ENCODE measurements at regions not wholly inside any gene's neighbourhood (a gene's known extent, or its start where the extent isn't known, plus 50 kb on each side); places are given as distances from the start of the nearest gene placed in this dataset.

DNA sequence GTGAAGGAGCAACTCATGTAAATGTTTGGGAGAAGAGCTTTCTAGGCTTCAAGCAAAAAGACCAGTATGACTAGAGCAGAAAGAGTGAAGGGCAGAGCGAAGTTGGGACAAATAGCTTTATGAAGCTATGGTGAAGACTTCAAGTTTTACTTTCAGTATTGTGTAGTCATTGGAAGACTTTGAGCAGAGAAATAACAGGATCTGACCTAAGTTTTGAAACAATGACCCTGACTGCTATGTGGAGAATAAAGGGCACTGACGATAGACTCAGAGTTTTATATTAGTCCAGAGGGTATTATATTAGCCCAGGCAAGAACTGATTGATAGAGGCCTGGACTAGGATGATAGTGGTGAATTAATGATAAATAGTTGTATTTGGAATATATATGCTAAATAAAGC is 187.3 kb downstream of the KTN1 start:
- ATAC-seq, result peak in 1 of 2 donors; percentile 20
- Histone ChIP-seq H3K27ac (ENCODE audit: low read length) (no peak overlapping the region), H3K27me3 (ENCODE audit: control insufficient read depth, insufficient read depth) (no peaks in the 10 kb centered on the region), H3K4me1 (ENCODE audit: control insufficient read depth, insufficient read depth, low read length) (no peaks in the 10 kb centered on the region), H3K4me3 (ENCODE audit: low read length) (no peak overlapping the region), H3K9me3 (ENCODE audit: control insufficient read depth, low read length) (no peaks in the 10 kb centered on the region)
- DNase-seq, result no peak
- WGBS, result 86% methylated on average over 2 of the region's 2 CpGs
- intact Hi-C loops (cut with DNase I), result no loop called here

DNA sequence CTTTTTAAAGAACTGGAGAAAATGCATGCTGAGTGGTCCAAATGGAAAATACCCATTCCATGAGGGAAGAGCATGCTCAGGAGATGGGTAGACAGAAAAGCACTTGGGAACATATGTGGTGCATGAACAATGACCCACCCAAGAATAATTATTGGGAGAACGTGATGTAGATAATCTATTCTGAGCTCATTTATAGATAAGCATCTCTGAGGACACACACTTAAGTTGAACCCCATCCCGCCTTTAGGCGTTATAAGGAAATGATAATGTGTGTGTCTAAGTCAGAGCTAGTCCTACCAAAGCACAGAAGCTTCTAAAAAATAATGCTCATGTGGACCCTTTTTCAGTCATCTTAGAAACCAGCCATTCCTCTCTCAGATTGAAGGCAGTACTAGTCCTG is 189.9 kb downstream of the KTN1 start:
- DNase-seq, result no peak
- H3K9me3 ChIP-seq (ENCODE audit: control insufficient read depth, low read length), result no peaks in the 10 kb centered on the region
- H3K4me1 ChIP-seq (ENCODE audit: control insufficient read depth, insufficient read depth, low read length), result no peaks in the 10 kb centered on the region
- no peak for ATAC-seq
- no peaks in the 10 kb centered on the region for H3K27me3 ChIP-seq (ENCODE audit: control insufficient read depth, insufficient read depth)
- WGBS, result 83% methylated on average over 3 of the region's 3 CpGs
- H3K4me3 ChIP-seq (ENCODE audit: low read length), result no peak overlapping the region
- H3K27ac ChIP-seq (ENCODE audit: low read length), result no peak overlapping the region
- intact Hi-C loops (cut with DNase I), result no loop called here

GRCh38 chr14:55771242-55771981 is 191.4 kb downstream of the KTN1 start:
- ATAC-seq (peak; percentile 43 to 55), DNase-seq (peak in 1 of 3 donors; percentile 40)
- 68% methylated on average over 2 of the region's 2 CpGs for WGBS
- intact Hi-C loops (cut with DNase I), result no loop called here
- Histone ChIP-seq H3K27me3 (ENCODE audit: control insufficient read depth, insufficient read depth) (no peaks in the 10 kb centered on the region), H3K4me3 (ENCODE audit: low read length) (no peak overlapping the region), H3K4me1 (ENCODE audit: control insufficient read depth, insufficient read depth, low read length) (no peaks in the 10 kb centered on the region), H3K9me3 (ENCODE audit: control insufficient read depth, low read length) (no peaks in the 10 kb centered on the region), H3K27ac (ENCODE audit: low read length) (no peak overlapping the region)

GRCh38 chr14:55772486-55772885 is 192.5 kb downstream of the KTN1 start:
- WGBS, result 58% methylated on average over 1 of the region's 1 CpG
- DNase-seq, result no peak
- Histone ChIP-seq H3K4me1 (ENCODE audit: control insufficient read depth, insufficient read depth, low read length) (no peaks in the 10 kb centered on the region), H3K27me3 (ENCODE audit: control insufficient read depth, insufficient read depth) (no peaks in the 10 kb centered on the region), H3K9me3 (ENCODE audit: control insufficient read depth, low read length) (no peaks in the 10 kb centered on the region), H3K4me3 (ENCODE audit: low read length) (no peak overlapping the region), H3K27ac (ENCODE audit: low read length) (no peak overlapping the region)
- intact Hi-C loops (cut with DNase I), result no loop called here
- ATAC-seq, result no peak

DNA sequence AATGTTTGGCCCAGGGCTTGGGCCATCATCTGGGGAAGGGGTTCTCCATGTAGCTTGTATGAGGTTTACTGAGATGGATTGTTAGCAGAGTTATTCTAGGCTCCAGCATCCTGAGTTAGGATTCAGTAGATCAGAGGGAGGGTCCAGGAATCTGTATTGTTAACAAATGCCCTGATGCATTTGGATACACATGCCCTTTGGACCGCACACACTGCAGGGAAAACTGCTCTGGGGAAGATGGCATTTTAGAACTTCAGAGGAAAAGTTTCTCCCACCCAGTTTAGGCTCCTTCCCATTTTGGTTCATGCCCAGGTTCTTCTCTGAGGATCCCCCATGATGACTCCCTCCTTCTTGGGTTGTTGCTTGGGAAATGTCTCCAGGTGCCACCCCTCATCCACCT is 193.3 kb downstream of the KTN1 start:
- DNase-seq (no peak), ATAC-seq (no peak)
- intact Hi-C loops (cut with DNase I), result no loop called here
- Histone ChIP-seq H3K4me3 (ENCODE audit: low read length) (no peak overlapping the region), H3K4me1 (ENCODE audit: control insufficient read depth, insufficient read depth, low read length) (no peaks in the 10 kb centered on the region), H3K27me3 (ENCODE audit: control insufficient read depth, insufficient read depth) (no peaks in the 10 kb centered on the region), H3K27ac (ENCODE audit: low read length) (no peak overlapping the region), H3K9me3 (ENCODE audit: control insufficient read depth, low read length) (no peaks in the 10 kb centered on the region)
- WGBS, result 100% methylated on average over 1 of the region's 1 CpG

- 92% methylated on average over 1 of the region's 1 CpG for WGBS
- ATAC-seq, result no peak
- DNase-seq, result no peak
- Histone ChIP-seq H3K27me3 (ENCODE audit: control insufficient read depth, insufficient read depth) (no peaks in the 10 kb centered on the region), H3K9me3 (ENCODE audit: control insufficient read depth, low read length) (no peaks in the 10 kb centered on the region), H3K4me1 (ENCODE audit: control insufficient read depth, insufficient read depth, low read length) (no peaks in the 10 kb centered on the region), H3K27ac (ENCODE audit: low read length) (no peak overlapping the region), H3K4me3 (ENCODE audit: low read length) (no peak overlapping the region)
- intact Hi-C loops (cut with DNase I), result no loop called here
Measured at GRCh38 chr14:55773984-55774545, 194.1 kb downstream of the KTN1 start.

- 63% methylated on average over 4 of the region's 4 CpGs for WGBS
- Histone ChIP-seq H3K27ac (ENCODE audit: low read length) (no peak overlapping the region), H3K9me3 (ENCODE audit: control insufficient read depth, low read length) (no peaks in the 10 kb centered on the region), H3K4me1 (ENCODE audit: control insufficient read depth, insufficient read depth, low read length) (peaks cover 2% of the 10 kb centered on the region), H3K27me3 (ENCODE audit: control insufficient read depth, insufficient read depth) (no peaks in the 10 kb centered on the region), H3K4me3 (ENCODE audit: low read length) (no peak overlapping the region)
- DNase-seq, result no peak
- ATAC-seq, result no peak
- intact Hi-C loops (cut with DNase I), result no loop called here
Measured at GRCh38 chr14:55777877-55778276, 197.9 kb downstream of the KTN1 start.

DNA sequence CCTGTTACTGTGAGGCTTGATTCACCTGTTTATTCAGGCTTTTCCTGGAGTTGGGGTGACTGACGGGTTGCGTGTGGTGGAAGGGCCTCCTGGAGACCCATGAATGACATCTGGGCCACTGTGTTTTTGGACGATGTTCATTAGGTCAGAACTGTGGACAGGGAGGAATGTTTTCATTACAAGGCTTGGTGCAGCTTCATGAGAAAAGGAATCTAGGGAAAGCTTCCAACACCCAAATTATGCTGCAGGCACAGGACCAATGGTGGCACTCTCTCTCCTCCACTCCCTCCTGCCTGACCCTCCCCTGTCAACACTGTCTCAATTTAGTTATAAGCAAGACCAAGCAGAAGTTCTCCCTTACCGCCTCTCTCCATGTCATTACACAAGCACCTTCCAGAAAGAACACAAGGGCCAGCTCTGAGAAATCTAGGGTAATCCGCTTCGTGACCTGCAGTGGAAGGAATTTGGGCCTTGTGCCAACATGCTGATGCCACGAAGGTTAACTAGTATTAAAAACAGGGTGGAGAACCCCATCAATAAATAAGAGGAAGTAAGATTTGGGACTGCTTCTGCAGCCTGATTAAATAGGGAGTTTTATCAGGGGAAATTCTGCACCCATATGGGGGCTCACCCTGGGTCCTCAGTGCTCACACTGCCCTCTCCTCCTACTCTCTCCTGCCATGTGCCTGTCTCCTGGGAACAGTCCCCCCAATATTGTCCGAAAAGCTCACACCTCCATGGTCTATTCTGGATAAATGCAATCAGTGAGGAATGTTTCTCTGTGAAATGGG is 200.3 kb downstream of the KTN1 start:
- DNase-seq (peak; percentile 67 to 81 (median 72)), ATAC-seq (peak; percentile 94 to 95)
- WGBS, result 17% methylated on average over 8 of the region's 8 CpGs
- Histone ChIP-seq H3K4me3 (ENCODE audit: low read length) (no peak overlapping the region), H3K9me3 (ENCODE audit: control insufficient read depth, low read length) (no peaks in the 10 kb centered on the region), H3K4me1 (ENCODE audit: control insufficient read depth, insufficient read depth, low read length) (peaks cover 2% of the 10 kb centered on the region), H3K27me3 (ENCODE audit: control insufficient read depth, insufficient read depth) (no peaks in the 10 kb centered on the region), H3K27ac (ENCODE audit: low read length) (peak overlapping the region; percentile 34)
- intact Hi-C loops (cut with DNase I), result no loop called here

GRCh38 chr14:55781046-55781445 is 201.0 kb downstream of the KTN1 start:
- Histone ChIP-seq H3K27me3 (ENCODE audit: control insufficient read depth, insufficient read depth) (no peaks in the 10 kb centered on the region), H3K27ac (ENCODE audit: low read length) (no peak overlapping the region), H3K4me1 (ENCODE audit: control insufficient read depth, insufficient read depth, low read length) (peaks cover 2% of the 10 kb centered on the region), H3K4me3 (ENCODE audit: low read length) (no peak overlapping the region), H3K9me3 (ENCODE audit: control insufficient read depth, low read length) (no peaks in the 10 kb centered on the region)
- DNase-seq, result no peak
- intact Hi-C loops (cut with DNase I), result no loop called here
- no peak for ATAC-seq
- 72% methylated on average over 5 of the region's 5 CpGs for WGBS

- no peak for ATAC-seq
- Histone ChIP-seq H3K4me1 (ENCODE audit: control insufficient read depth, insufficient read depth, low read length) (peaks cover 2% of the 10 kb centered on the region), H3K27me3 (ENCODE audit: control insufficient read depth, insufficient read depth) (no peaks in the 10 kb centered on the region), H3K4me3 (ENCODE audit: low read length) (no peak overlapping the region), H3K27ac (ENCODE audit: low read length) (no peak overlapping the region), H3K9me3 (ENCODE audit: control insufficient read depth, low read length) (no peaks in the 10 kb centered on the region)
- intact Hi-C loops (cut with DNase I), result no loop called here
- no peak for DNase-seq
Measured at GRCh38 chr14:55782166-55782565, 202.2 kb downstream of the KTN1 start.

GRCh38 chr14:55789406-55789805 is 209.4 kb downstream of the KTN1 start:
- ATAC-seq (no peak), DNase-seq (no peak)
- Histone ChIP-seq H3K27ac (ENCODE audit: low read length) (no peak overlapping the region), H3K4me1 (ENCODE audit: control insufficient read depth, insufficient read depth, low read length) (peaks cover 3% of the 10 kb centered on the region), H3K4me3 (ENCODE audit: low read length) (no peak overlapping the region), H3K9me3 (ENCODE audit: control insufficient read depth, low read length) (no peaks in the 10 kb centered on the region), H3K27me3 (ENCODE audit: control insufficient read depth, insufficient read depth) (no peaks in the 10 kb centered on the region)
- intact Hi-C loops (cut with DNase I), result no loop called here
- over 99% methylated on average over 2 of the region's 2 CpGs for WGBS

Data from right cardiac atrium (tissue), 5 donors.